Sigmoid colon (tissue), 6 donors: ENCODE measurements at regions not wholly inside any gene's neighbourhood (a gene's known extent, or its start where the extent isn't known, plus 50 kb on each side); places are given as distances from the start of the nearest gene placed in this dataset.

Experiments used
- DNase-seq: peaks from one replicate; pipeline ENCODE4 v3.0.0-alpha.2; 2019
- H3K27ac ChIP-seq, 4 donors: fragments of 200-600 bp; sonication (generic); one replicate each; pipeline ENCODE4 v1.5.1; 2016 to 2019; ENCODE audit warnings: mild to moderate bottlenecking in 1 of 4
- H3K27me3 ChIP-seq, 3 donors: fragments of 200-600 bp; sonication (generic); one replicate each; pipeline ENCODE4 v1.5.1; 2019; ENCODE audit warnings: mild to moderate bottlenecking in 1 of 3
- H3K36me3 ChIP-seq, 4 donors: fragments of 200-600 bp; sonication (generic); one replicate each; pipeline ENCODE4 v1.5.1; 2016 to 2019
- H3K4me1 ChIP-seq, 4 donors: fragments of 200-600 bp; sonication (generic); one replicate each; pipeline ENCODE4 v1.5.1; 2017 to 2019
- H3K4me3 ChIP-seq, 4 donors: fragments of 200-600 bp; sonication (generic); one replicate each; pipeline ENCODE4 v1.5.1; 2017 to 2019; ENCODE audit warnings: mild to moderate bottlenecking in 2 of 4, moderate library complexity in 1 of 4
- H3K9me3 ChIP-seq, 4 donors: fragments of 200-600 bp in 3 of 4; sonication (generic) in 3 of 4; one replicate each; pipeline versions ENCODE4 v1.5.1 to v1.6.1; 2013 to 2019
- EP300 ChIP-seq, 4 donors: sonication (generic); formaldehyde crosslinking; IDR thresholded peaks; one replicate each; pipeline ENCODE4 v1.6.1; 2017; ENCODE audit warnings: antibody characterized with exemption in 4 of 4
- POLR2A ChIP-seq, 2 donors: fragments of 450-650 bp; IDR thresholded peaks; one replicate each; pipeline ENCODE4 v1.6.1; 2016; ENCODE audit warnings: antibody characterized with exemption in 2 of 2, mild to moderate bottlenecking in 2 of 2, moderate library complexity in 2 of 2
- POLR2AphosphoS5 ChIP-seq, 4 donors: sonication (generic); formaldehyde crosslinking; IDR thresholded peaks; one replicate each; pipeline ENCODE4 v1.6.1; 2017; ENCODE audit warnings: antibody characterized with exemption in 4 of 4
- WGBS, 2 donors: extraction: QIAGEN DNeasy Blood & Tissue Kit; methylation state at CpG; one replicate each; pipeline ENCODE4 v1.1.7; 2013; 5-methylcytosine and 5-hydroxymethylcytosine counted together
- intact Hi-C: fragments of 100-400 bp; cut with DNase I; formaldehyde crosslinking; loops from one replicate; pipeline ENCODE4 v1.15.1; 2023
- TF ChIP-seq, protein P1 (sequence below), 4 experiments: fragments of 450-650 bp in 3 of 4; fragments of 200-600 bp in 1 of 4; IDR thresholded peaks; one replicate each; pipeline ENCODE4 v1.5.1; 2016 to 2019; ENCODE audit warnings: antibody characterized with exemption in 4 of 4, mild to moderate bottlenecking in 3 of 4, moderate library complexity in 2 of 4
- donor health status: healthy with polysubstance abuse.
- donor health status: healthy.

DNA sequence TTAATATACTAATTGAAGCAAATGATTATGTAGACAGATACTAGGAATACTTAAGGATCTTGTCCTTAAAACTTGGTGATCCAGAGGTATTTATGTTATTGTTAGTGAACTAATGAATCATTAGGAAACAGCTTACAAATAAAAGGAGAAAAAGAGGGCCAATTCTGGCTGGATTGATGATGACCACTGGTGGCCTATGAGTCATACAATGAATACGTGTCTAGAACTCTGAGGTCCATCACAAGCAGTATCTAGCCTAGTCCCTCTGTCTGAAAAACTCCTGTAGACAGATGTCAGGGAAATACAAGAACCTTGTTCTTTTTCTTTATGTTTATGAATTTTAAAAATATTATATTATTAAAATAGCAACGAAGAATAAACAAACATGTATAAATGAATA, 51.7 kb upstream of the RTL1 start:
- no peak overlapping the region for H3K4me3 ChIP-seq
- no peaks in the 10 kb centered on the region for H3K27me3 ChIP-seq
- DNase-seq, result no peak
- TF ChIP-seq, protein P1, sequence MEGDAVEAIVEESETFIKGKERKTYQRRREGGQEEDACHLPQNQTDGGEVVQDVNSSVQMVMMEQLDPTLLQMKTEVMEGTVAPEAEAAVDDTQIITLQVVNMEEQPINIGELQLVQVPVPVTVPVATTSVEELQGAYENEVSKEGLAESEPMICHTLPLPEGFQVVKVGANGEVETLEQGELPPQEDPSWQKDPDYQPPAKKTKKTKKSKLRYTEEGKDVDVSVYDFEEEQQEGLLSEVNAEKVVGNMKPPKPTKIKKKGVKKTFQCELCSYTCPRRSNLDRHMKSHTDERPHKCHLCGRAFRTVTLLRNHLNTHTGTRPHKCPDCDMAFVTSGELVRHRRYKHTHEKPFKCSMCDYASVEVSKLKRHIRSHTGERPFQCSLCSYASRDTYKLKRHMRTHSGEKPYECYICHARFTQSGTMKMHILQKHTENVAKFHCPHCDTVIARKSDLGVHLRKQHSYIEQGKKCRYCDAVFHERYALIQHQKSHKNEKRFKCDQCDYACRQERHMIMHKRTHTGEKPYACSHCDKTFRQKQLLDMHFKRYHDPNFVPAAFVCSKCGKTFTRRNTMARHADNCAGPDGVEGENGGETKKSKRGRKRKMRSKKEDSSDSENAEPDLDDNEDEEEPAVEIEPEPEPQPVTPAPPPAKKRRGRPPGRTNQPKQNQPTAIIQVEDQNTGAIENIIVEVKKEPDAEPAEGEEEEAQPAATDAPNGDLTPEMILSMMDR (IDR thresholded peaks at IDR 0.05), result no peak
- no peak for TF ChIP-seq EP300 (IDR thresholded peaks at IDR 0.05)
- TF ChIP-seq POLR2A (IDR thresholded peaks at IDR 0.05), result no peak
- TF ChIP-seq POLR2AphosphoS5 (IDR thresholded peaks at IDR 0.05), result no peak
- H3K36me3 ChIP-seq, result no peaks in the 10 kb centered on the region
- WGBS, 2 donors, result 44 to 70% methylated on average over 2 of the region's 2 CpGs
- no peaks in the 10 kb centered on the region for H3K9me3 ChIP-seq
- no peak overlapping the region for H3K27ac ChIP-seq
- intact Hi-C loops, result no loop called here
- no peaks in the 10 kb centered on the region for H3K4me1 ChIP-seq

DNA sequence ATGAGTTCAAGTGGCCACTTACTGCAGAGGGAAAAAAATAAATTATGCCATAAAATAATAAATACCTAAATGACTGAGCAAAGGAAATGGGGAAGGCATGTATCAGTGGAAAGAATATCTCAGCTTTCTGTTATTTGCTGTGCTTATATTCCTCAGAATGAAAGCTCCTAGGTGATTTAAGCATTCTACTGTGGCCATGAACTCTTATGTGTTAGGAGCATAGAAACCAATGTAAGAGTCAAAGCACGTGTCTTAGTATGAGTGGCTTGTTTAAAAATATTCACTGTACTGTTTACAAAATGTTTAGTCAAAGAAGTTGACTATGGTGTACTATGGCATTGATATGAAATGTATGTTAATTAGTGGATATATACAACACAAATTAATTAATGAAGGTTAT, 59.0 kb upstream of the RTL1 start:
- no peak for DNase-seq
- no peak overlapping the region for H3K4me3 ChIP-seq
- WGBS, 2 donors, result 0 to 27% methylated on average over 1 of the region's 1 CpG
- TF ChIP-seq POLR2A (IDR thresholded peaks at IDR 0.05) (no peak), POLR2AphosphoS5 (IDR thresholded peaks at IDR 0.05) (no peak), EP300 (IDR thresholded peaks at IDR 0.05) (no peak)
- TF ChIP-seq, protein P1 (IDR thresholded peaks at IDR 0.05), result no peak
- intact Hi-C loops, result no loop called here
- no peaks in the 10 kb centered on the region for H3K9me3 ChIP-seq
- H3K27me3 ChIP-seq, result no peaks in the 10 kb centered on the region
- no peaks in the 10 kb centered on the region for H3K4me1 ChIP-seq
- no peak overlapping the region for H3K27ac ChIP-seq
- H3K36me3 ChIP-seq, result no peaks in the 10 kb centered on the region

DNA sequence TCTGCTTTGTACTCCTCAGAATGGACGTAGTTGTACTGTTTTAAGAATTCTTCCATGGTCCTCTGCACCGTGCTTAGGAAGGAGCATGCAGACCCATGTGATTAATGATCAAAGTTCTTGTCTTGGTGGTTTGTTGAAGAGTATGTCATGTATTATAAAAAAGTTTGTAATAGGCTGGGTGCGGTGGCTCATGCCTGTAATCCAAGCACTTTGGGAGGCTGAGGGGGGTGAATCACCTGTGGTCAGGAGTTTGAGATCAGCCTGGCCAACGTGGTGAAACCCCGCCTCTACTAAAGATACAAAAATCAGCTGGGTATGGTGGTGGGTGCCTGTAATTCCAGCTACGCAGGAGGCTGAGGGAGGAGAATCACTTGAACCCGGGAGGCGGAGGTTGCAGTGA, 61.8 kb upstream of the RTL1 start:
- TF ChIP-seq POLR2A (IDR thresholded peaks at IDR 0.05) (no peak), EP300 (IDR thresholded peaks at IDR 0.05) (no peak), POLR2AphosphoS5 (IDR thresholded peaks at IDR 0.05) (no peak)
- TF ChIP-seq, protein P1 (IDR thresholded peaks at IDR 0.05), result no peak
- no peaks in the 10 kb centered on the region for H3K9me3 ChIP-seq
- WGBS, 2 donors, result 81 to 93% methylated on average over 8 of the region's 8 CpGs
- DNase-seq, result no peak
- no peaks in the 10 kb centered on the region for H3K27me3 ChIP-seq
- no peaks in the 10 kb centered on the region for H3K4me1 ChIP-seq
- H3K4me3 ChIP-seq, result no peak overlapping the region
- no peaks in the 10 kb centered on the region for H3K36me3 ChIP-seq
- intact Hi-C loops, result no loop called here
- H3K27ac ChIP-seq, result no peak overlapping the region

DNA sequence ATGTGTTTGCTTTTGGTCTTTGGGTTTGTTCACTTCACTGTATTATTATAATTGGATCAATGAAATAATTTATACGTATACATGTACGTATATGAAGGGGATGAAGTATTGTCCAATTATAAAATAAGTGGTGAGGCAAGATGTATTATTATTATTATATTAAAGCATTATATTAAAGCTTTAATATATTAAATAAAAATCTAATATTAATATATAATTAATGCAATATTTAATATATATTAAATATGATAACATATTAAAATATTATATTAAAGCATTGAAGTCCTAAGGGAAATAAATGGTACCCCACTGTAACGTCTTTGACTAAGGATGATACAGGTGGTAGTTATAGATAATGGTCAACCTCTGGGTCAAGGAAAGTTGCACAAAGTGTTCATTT, 63.7 kb upstream of the RTL1 start:
- H3K4me1 ChIP-seq, result no peaks in the 10 kb centered on the region
- intact Hi-C loops, result no loop called here
- WGBS, 2 donors, result 76 to 78% methylated on average over 3 of the region's 3 CpGs
- no peaks in the 10 kb centered on the region for H3K27me3 ChIP-seq
- no peaks in the 10 kb centered on the region for H3K9me3 ChIP-seq
- no peak overlapping the region for H3K27ac ChIP-seq
- no peak overlapping the region for H3K4me3 ChIP-seq
- H3K36me3 ChIP-seq, result no peaks in the 10 kb centered on the region
- DNase-seq, result no peak
- TF ChIP-seq, protein P1 (IDR thresholded peaks at IDR 0.05), result no peak
- TF ChIP-seq POLR2AphosphoS5 (IDR thresholded peaks at IDR 0.05) (no peak), POLR2A (IDR thresholded peaks at IDR 0.05) (no peak), EP300 (IDR thresholded peaks at IDR 0.05) (no peak)

DNA sequence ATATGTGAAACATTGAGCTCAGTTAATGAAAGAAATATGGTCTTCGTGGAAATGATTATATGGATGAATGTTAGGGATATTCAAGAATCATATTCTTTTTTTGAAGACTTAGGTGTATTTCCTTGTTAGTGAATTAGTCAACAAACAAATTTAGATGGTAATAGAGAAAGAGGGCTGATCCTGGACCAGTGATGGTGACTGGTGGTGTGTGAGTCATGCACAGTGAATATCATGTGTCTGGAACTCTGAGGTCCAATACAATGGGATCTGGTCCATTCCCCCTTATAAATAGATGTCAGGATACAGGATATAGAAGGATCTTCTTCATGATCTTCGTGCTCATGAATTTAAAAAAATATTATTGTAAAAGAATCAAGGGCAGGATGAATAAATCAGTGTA, 64.4 kb upstream of the RTL1 start:
- 58 to 75% methylated on average over 2 of the region's 2 CpGs for WGBS, 2 donors
- intact Hi-C loops, result no loop called here

More for the DNA sequence above, 64.4 kb upstream of the RTL1 start:
- no peak for DNase-seq
- no peak overlapping the region for H3K4me3 ChIP-seq
- H3K9me3 ChIP-seq, result no peaks in the 10 kb centered on the region
- no peak overlapping the region for H3K27ac ChIP-seq
- no peaks in the 10 kb centered on the region for H3K27me3 ChIP-seq
- H3K36me3 ChIP-seq, result no peaks in the 10 kb centered on the region
- no peaks in the 10 kb centered on the region for H3K4me1 ChIP-seq
- TF ChIP-seq POLR2AphosphoS5 (IDR thresholded peaks at IDR 0.05), result no peak
- no peak for TF ChIP-seq EP300 (IDR thresholded peaks at IDR 0.05)
- no peak for TF ChIP-seq POLR2A (IDR thresholded peaks at IDR 0.05)
- TF ChIP-seq, protein P1 (IDR thresholded peaks at IDR 0.05), result no peak
